Activated CD4-positive, alpha-beta T cell treated with anti-CD3 and anti-CD28 coated beads, Interleukin-2, amount 10 ng/mL, durations not matched to agents 24 days and 14 days (primary cell): ENCODE measurements at regions not wholly inside any gene's neighbourhood (a gene's known extent, or its start where the extent isn't known, plus 50 kb on each side); places are given as distances from the start of the nearest gene placed in this dataset.

Source experiments
- DNase-seq: peaks from one replicate; pipeline ENCODE4 v3.0.0; 2022
- H3K27ac Mint-ChIP-seq: one replicate; pipeline ENCODE4 v1.8.0; 2022; ENCODE audit warnings: mild to moderate bottlenecking, mixed read lengths
- H3K27me3 Mint-ChIP-seq: one replicate; pipeline ENCODE4 v1.8.0; 2022; ENCODE audit warnings: mixed read lengths
- H3K36me3 Mint-ChIP-seq: one replicate; pipeline ENCODE4 v1.8.0; 2022; ENCODE audit warnings: low read depth, mild to moderate bottlenecking, mixed read lengths
- H3K4me1 Mint-ChIP-seq: one replicate; pipeline ENCODE4 v1.8.0; 2021; ENCODE audit warnings: mixed read lengths
- H3K4me3 Mint-ChIP-seq: one replicate; pipeline ENCODE4 v1.8.0; 2022; ENCODE audit warnings: mild to moderate bottlenecking, moderate library complexity, mixed read lengths
- H3K9me3 Mint-ChIP-seq: one replicate; pipeline ENCODE4 v1.8.0; 2021; ENCODE audit warnings: mixed read lengths
- intact Hi-C: fragments of 100-400 bp; cut with micrococcal nuclease; formaldehyde crosslinking; loops from one replicate; pipeline ENCODE4 v1.15.1; 2023

DNA sequence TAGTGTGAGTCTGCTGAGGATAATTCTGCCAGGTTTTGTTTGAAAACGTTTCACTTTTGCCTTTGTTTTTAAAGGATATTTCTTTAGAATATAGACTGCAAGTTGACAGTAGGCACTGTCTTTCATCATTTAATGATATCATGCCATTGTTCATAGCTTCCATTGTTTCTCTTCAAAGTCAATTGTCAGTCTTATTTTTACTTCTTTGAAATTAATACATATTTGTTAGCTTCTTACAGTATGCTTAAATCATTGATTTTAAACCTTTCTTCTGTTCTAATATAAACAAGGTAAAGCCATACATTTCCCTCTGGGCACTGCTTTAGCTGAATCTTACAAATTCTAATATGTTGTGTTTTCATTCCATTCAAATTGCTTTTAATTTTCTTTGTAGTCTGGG lies 62.3 kb upstream of the PARVA start:
- Mint-ChIP-seq H3K9me3 (peaks cover 9% of the 10 kb centered on the region), H3K36me3 (no peaks in the 10 kb centered on the region), H3K4me1 (peaks cover 2% of the 10 kb centered on the region), H3K27me3 (peaks cover 2% of the 10 kb centered on the region), H3K27ac (no peak overlapping the region), H3K4me3 (no peak overlapping the region)
- no peak for DNase-seq
- intact Hi-C loops, result no loop called here

GRCh38 chr11:12316432-12316831 lies 60.9 kb upstream of the PARVA start:
- Mint-ChIP-seq H3K9me3 (peaks cover 9% of the 10 kb centered on the region), H3K27ac (no peak overlapping the region), H3K4me1 (peaks cover 9% of the 10 kb centered on the region), H3K4me3 (no peak overlapping the region), H3K36me3 (peaks cover 3% of the 10 kb centered on the region), H3K27me3 (peaks cover 3% of the 10 kb centered on the region)
- DNase-seq, result no peak
- intact Hi-C loops, result no loop called here

DNA sequence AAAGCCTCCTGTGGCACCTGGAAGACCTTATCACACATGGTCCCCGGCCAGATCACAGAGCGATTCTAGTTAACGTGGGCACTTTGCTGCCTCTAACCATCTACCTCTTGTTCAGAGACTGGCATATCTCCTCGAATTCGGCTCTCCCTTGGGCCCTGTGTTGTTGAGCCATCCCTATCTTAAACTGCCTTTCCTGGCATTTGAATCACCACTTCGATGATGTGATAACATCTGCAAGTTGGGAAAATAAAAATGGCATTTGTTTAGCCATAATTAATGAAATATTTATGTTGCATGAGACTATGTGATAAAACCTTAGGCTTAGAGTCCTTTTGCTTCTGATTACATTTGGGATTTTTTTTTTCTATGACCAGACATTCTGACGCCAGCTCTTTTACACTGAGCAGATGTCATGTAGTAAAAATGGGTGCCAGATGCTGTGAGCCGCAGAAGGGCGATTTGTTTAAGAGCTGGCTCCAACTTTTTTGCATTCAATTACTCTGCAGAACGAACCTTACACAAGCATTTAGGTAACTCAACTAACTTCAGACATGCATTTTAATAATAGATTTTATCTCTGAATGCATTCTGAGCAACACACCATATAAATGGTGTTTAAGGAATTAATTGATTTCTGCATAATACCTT lies 58.5 kb upstream of the PARVA start:
- H3K36me3 Mint-ChIP-seq, result peaks cover 3% of the 10 kb centered on the region
- peaks cover 3% of the 10 kb centered on the region for H3K27me3 Mint-ChIP-seq
- peak; percentile 23 for DNase-seq
- no peak overlapping the region for H3K27ac Mint-ChIP-seq
- peaks cover 11% of the 10 kb centered on the region for H3K4me1 Mint-ChIP-seq
- intact Hi-C loops, result no loop called here
- H3K4me3 Mint-ChIP-seq, result no peak overlapping the region
- peaks cover 9% of the 10 kb centered on the region for H3K9me3 Mint-ChIP-seq

- intact Hi-C loops, result no loop called here
- Mint-ChIP-seq H3K36me3 (peaks cover 3% of the 10 kb centered on the region), H3K4me1 (peaks cover 11% of the 10 kb centered on the region), H3K27me3 (peaks cover 3% of the 10 kb centered on the region), H3K27ac (no peak overlapping the region), H3K4me3 (no peak overlapping the region), H3K9me3 (peaks cover 9% of the 10 kb centered on the region)
- DNase-seq, result peak; percentile 37
These were observed 57.9 kb upstream of the PARVA start for GRCh38 chr11:12319461-12319951.

DNA sequence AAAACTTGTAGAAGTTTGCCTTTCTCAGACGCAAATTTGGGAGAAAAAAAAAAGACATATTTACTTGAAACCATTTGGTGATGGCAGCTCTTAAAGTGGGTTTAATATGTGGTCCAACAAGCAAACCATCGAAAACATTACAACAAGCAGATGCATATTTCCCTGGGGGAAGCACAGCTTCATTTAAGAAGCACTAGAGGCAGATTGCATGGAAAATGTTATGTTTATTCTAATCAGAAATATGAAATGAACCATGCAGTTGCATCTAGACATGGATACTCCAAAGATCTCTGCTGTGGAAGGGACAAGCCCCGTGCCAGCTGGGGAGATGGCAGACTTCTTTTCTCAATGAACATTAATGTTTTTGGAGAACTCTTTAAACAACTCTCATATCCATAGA lies 57.4 kb upstream of the PARVA start:
- no peak overlapping the region for H3K4me3 Mint-ChIP-seq
- no peak overlapping the region for H3K27ac Mint-ChIP-seq
- no peak for DNase-seq
- intact Hi-C loops, result no loop called here
- peaks cover 1% of the 10 kb centered on the region for H3K27me3 Mint-ChIP-seq
- peaks cover 11% of the 10 kb centered on the region for H3K4me1 Mint-ChIP-seq
- H3K9me3 Mint-ChIP-seq, result peaks cover 6% of the 10 kb centered on the region
- peaks cover 8% of the 10 kb centered on the region for H3K36me3 Mint-ChIP-seq

DNA sequence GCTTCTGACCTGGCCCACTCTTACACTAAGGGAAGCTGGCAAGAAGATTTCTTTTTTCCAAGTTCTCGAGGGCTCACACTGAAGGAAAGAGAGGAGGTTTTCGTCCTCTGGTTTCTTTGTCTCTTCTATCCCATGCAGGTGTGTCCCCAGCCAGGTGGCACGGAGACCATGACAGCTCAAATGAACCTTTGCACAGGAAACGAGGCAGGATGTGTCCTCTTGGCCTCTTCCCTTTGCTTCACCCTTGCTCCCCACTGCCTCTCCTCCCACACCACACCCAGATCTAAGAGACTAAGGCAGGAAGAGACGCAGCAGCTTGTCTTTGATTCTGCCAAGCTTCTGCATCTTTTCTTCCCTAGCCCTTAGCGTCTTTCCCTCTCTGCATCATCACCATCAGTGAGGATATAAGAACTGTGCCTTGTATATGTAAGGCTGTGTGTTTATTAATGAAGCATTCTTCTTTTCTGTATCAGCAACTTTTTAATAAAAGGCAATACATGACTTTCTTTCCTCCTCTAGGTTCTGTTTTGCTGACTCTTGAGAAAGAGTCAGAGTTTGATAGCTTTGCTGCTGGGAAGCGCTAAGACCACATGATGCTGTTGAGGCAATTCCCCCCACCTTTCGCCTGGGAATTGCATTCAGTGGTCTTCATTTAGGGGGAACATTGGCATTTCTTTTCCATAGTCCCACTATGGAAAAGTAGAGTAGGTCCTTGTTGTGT lies 56.0 kb upstream of the PARVA start:
- H3K9me3 Mint-ChIP-seq, result peaks cover 6% of the 10 kb centered on the region

DNA sequence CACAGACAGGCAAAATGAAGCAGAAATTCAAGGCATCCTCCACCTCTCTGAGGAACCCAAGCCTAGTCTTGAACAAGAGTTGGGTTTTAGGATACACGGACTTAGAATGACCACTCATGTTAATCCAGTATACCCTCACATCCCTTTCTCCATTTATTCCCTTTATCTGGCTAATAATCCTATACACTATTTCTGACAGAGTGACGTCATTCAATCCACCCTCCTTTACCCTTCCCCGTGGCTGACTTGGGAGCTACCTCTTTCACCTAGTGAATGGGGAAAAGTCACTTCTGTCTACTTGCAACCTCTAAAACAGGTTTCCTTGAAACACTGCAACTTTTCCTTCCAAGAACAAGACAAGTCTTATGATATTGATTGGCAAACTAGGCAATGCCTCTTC lies 52.8 kb upstream of the PARVA start:
- H3K4me1 Mint-ChIP-seq, result peaks cover 11% of the 10 kb centered on the region
- intact Hi-C loops, result no loop called here
- peaks cover 8% of the 10 kb centered on the region for H3K36me3 Mint-ChIP-seq
- H3K27me3 Mint-ChIP-seq, result peaks cover 1% of the 10 kb centered on the region
- H3K27ac Mint-ChIP-seq, result no peak overlapping the region
- peak; percentile 34 for DNase-seq
- H3K9me3 Mint-ChIP-seq, result no peaks in the 10 kb centered on the region
- no peak overlapping the region for H3K4me3 Mint-ChIP-seq

More for the DNA sequence above, 56.0 kb upstream of the PARVA start:
- intact Hi-C loops, result no loop called here
- DNase-seq, result peak; percentile 60
- peaks cover 11% of the 10 kb centered on the region for H3K4me1 Mint-ChIP-seq
- peaks cover 1% of the 10 kb centered on the region for H3K27me3 Mint-ChIP-seq
- no peak overlapping the region for H3K4me3 Mint-ChIP-seq
- peaks cover 8% of the 10 kb centered on the region for H3K36me3 Mint-ChIP-seq
- no peak overlapping the region for H3K27ac Mint-ChIP-seq
